H54 (cell line): ENCODE measurements at regions not wholly inside any gene's neighbourhood (a gene's known extent, or its start where the extent isn't known, plus 50 kb on each side); places are given as distances from the start of the nearest gene placed in this dataset.
"Not testable (repeated sequence)": the region's sequence is repeated elsewhere in the genome, so short reads cannot be mapped to it uniquely, and the experiment has no call there.

Experiments used
- DNase-seq: peaks from one replicate; pipeline ENCODE4 v3.0.0; 2011; ENCODE audit warnings: low spot score, mixed read lengths; ENCODE audit not compliant: insufficient read length
- FAIRE-seq: peaks from 3 replicates; lab custom pipeline; 2011; peaks lifted over from hg19 to GRCh38; lab: Jason Lieb, UNC
- POLR2A ChIP-seq: IDR thresholded peaks from 2 replicates; pipeline ENCODE4 v1.6.1; 2011; ENCODE audit warnings: low read depth, mild to moderate bottlenecking, low read length

DNA sequence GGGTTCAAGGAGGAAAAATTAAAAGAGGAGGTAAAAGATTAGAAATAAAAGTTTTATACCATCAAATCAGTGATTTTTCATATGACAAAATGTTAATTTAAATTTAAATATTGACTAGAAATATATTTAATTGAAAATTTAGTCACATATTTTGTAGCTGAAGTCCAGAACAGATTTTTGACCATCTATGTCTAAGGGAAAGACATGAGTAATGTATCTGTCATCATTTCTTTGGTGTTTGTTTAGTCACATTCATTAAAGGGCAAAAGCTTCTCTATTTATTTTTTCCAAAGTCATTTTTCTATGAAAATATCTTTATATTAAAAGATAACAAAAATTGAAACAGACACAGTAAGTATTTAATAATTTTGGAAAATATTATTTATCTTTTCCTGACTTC, 252.0 kb upstream of the ISL1 start:
- DNase-seq (no peak), FAIRE-seq (no peak)
- TF ChIP-seq POLR2A = no peak

DNA sequence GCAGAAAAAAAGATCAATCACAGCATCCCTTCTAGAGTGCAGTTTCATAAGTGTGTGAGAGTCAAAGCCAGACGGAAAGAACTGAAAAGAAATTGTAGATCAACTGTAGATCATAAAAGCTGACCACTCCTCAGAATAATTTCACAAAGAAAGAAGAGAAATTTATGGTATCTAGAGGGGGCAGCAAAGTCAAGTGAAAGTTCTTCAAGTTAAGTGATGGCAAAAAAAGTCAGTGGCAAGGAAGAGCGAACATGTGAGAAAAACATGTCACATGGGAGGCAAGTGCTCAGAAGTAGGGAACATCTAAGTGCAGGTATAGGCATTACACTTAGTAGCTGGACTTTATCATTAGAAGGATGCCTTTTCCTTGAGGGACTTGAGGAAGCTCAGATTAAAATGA, 245.1 kb upstream of the ISL1 start:
- no peak for DNase-seq
- FAIRE-seq = no peak
- no peak for TF ChIP-seq POLR2A

DNA sequence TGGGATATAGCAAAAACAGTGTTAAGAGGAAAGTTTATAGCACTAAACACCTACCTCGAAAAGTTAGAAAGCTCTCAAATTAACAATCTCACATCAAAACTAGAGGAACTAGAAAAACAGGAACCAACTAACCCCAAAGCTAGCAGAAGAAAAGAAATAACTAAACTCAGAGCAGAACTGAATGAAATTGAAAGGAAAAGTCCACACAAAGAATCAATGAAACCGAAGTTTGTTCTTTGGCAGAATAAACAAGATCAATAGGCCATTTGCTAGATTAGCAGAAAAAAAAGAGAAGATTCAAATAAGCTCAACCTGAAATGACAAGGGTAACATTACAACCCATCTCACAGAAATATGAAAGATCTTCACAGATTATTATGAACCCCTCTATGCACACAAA, 234.8 kb upstream of the ISL1 start:
- TF ChIP-seq POLR2A = no peak
- FAIRE-seq (no peak), DNase-seq (no peak)

DNA sequence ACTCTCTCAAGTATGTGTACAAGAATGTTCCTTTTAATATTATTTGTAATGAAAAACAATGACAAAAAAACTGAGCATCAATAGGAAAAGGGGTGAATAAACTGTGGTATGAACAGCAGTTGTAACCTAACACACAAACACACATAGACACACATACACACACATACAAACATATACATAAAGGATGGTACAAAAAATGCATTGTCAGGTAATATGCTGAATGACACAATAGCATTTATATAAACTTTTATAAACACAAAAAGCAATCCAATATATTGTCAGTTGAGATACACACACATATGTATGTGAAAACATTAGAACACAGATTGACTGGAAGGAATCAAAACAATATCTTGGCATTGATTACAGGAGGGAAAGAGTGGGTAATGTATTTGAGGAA, 227.0 kb upstream of the ISL1 start:
- FAIRE-seq (no peak), DNase-seq (no peak)
- TF ChIP-seq POLR2A = no peak

- no peak for FAIRE-seq
- no peak for DNase-seq
- TF ChIP-seq POLR2A = no peak
Observed at GRCh38 chr5:51156838-51157237, 226.4 kb upstream of the ISL1 start.

DNA sequence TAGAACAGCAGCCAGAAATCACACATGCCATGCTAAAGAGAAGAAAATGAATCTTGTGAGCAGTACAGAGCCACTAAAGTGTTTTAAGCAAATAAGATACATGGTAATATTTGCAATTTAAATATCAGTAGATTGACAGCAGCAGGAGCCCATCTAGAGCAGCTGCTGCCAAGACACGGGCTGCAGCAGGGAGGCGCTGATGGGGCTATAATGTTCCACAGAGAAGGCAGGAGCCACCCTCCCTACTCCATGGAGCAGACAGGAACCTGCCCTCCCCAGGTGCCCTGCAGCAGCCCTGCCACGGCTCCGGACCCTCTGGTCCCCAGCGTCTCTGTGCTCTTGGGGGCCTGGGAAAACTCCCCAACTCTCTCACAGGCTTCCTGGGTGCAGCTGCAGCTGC, 224.1 kb upstream of the ISL1 start:
- TF ChIP-seq POLR2A = no peak
- DNase-seq (no peak), FAIRE-seq (no peak)

DNA sequence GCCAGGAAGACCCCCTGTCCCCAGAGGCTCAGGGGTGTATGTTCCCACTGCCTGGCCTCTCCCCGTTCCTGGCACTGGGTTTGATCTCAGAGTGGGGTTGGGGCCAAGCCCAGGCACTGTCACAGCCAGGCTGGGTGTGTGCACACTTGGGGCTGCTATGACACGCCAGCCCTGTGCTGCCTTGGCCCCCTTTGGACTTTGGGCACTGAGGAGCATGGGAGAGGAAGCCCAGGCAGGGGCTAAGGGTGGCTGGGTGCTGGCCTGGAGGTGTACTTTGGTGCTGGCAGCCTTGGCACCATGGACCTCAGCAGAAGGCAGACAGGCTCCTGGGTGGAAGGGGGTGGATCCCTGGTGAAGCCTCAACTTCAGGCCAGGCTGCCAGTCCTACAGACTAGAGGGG, 223.6 kb upstream of the ISL1 start:
- no peak for TF ChIP-seq POLR2A
- DNase-seq (no peak), FAIRE-seq (no peak)

DNA sequence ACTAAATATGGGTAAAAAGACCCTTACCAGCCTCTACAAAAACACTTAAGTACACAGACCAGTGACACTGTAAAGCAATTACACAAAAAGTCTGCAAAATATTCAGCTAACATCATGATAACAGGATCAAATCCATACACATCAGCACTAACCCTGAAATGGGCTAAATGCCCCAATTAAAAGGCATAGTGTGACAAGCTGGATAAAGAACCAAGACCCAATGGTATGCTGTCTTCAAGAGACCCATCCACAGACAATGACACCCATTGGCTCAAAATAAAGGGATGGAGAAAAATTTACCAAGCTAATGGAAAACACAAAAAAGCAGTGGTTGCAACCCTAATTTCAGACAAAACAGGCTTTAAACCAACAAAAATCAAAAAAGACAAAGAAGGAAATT, 221.0 kb upstream of the ISL1 start:
- DNase-seq (no peak), FAIRE-seq (no peak)
- no peak for TF ChIP-seq POLR2A

DNA sequence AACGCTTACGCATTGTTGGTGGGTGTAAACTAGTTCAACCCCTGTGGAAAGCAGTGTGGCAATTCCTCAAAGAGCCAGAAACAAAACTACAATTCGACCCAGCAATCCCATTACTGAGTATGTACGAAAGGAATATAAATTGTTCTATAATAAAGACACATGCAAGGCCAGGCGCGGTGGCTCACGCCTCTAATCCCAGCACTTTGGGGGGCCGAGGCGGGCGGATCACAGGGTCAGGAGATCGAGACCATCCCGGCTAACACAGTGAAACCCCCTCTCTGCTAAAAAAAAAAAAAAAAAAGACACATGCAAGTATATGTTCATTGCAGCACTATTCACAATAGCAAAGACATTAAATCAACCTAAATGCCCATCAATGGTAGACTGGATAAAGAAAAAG, 217.6 kb upstream of the ISL1 start:
- not testable (repeated sequence) for FAIRE-seq, DNase-seq

DNA sequence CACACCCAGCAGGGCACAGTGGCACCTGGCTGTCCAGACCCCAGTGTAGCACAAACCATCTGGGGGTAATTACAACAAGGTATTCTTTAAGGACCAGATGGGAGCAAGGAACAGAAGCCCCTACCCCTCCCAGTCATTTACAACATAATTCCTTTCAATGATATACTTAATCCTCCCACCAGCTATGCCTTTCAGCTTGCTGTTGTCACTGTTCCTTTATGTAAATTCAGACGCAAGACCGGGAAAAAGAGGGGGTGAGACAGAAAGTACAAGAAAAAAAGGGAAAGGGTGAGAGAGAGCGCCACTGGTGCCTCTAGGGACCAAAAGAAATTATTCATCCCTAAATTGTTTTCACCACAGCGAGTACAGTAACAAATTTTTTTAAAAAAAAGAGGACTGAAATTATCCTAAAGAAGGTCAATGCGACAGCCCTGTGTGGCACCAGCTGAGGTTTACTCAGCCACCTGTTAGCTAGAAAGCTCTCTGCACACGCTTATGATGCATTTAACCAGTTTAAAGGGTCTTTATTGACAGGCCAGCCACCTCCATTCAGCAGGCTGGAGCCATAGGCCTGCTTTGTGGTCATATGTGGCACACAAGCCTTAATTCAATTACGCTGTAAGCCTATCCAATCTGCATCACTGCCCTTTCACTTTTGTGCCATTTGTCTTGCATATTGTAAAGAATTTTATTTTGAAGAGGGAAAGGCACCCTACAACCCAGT, 210.2 kb upstream of the ISL1 start:
- no peak for TF ChIP-seq POLR2A
- FAIRE-seq (no peak), DNase-seq (no peak)

- no peak for DNase-seq
- TF ChIP-seq POLR2A = no peak
- FAIRE-seq = no peak
Observed at GRCh38 chr5:51181208-51181894, 201.9 kb upstream of the ISL1 start.

DNA sequence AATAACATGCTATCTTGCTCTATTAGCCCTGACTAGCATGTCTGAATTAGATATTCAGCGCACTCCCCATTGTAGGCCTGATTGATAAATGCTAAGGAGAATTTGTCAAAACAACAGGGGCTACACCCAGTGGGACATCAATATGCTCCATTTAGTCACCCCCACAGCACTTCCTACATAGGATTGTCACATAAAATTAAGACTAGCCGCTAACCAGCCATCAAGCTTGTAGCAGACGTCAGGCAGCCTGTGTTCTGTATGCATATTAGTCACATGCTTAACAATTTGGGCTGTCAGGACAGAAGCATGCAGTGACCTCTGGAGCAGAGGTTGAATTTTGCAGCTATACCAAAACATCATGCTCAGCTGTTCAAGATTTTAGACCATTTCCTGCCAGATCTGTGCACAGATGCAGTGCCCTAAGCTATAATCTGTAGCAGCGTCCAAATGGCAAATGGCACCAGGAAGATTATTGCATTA, 197.4 kb upstream of the ISL1 start:
- DNase-seq (no peak), FAIRE-seq (no peak)
- TF ChIP-seq POLR2A = no peak

GRCh38 chr5:51188001-51188591, 195.2 kb upstream of the ISL1 start:
- no peak for TF ChIP-seq POLR2A
- FAIRE-seq (no peak), DNase-seq (no peak)

DNA sequence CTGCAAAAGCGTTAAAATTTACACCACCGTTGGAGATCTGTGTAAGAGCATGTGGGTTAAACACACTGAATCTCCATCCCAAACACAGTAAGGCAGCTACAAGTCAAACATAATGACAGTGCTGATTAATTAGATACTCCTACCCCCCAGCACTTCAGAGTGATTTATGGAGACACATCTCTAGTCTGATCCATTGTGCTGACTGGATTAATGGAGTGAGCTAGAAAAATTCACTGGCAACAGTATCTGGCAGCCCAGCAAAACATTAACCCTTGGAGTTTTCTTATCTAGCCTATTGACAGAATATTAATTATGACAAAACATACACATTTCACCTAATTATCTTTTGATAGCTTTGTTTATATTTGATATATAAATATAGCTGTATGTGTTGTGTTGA, 188.6 kb upstream of the ISL1 start:
- TF ChIP-seq POLR2A = no peak
- no peak for DNase-seq
- no peak for FAIRE-seq
